ENCODE measurements at regions not wholly inside any gene's neighbourhood (a gene's known extent, or its start where the extent isn't known, plus 50 kb on each side); places are given as distances from the start of the nearest gene placed in this dataset.
"Not testable (repeated sequence)": the region's sequence is repeated elsewhere in the genome, so short reads cannot be mapped to it uniquely, and the experiment has no call there.

- DNase-seq = no peak
These were observed 2043.8 kb downstream of the ARAP2 start for GRCh38 chr4:34200535-34200934.

GRCh38 chr4:34202154-34202553 is 2042.2 kb downstream of the ARAP2 start:
- DNase-seq = no peak

GRCh38 chr4:34220601-34221000 is 2023.7 kb downstream of the ARAP2 start:
- DNase-seq = no peak

- DNase-seq = no peak
These were observed 2022.3 kb downstream of the ARAP2 start for GRCh38 chr4:34221986-34222385.

GRCh38 chr4:34236118-34236517 is 2008.2 kb downstream of the ARAP2 start:
- no peak for DNase-seq

- DNase-seq = no peak
These were observed 1999.0 kb downstream of the ARAP2 start for GRCh38 chr4:34245276-34245675.

GRCh38 chr4:34250562-34250961 is 1993.8 kb downstream of the ARAP2 start:
- DNase-seq = no peak

GRCh38 chr4:34253239-34253638 is 1991.1 kb downstream of the ARAP2 start:
- no peak for DNase-seq

- no peak for DNase-seq
These were observed 1986.1 kb downstream of the ARAP2 start for GRCh38 chr4:34258176-34258575.

- DNase-seq = no peak
These were observed 1982.5 kb downstream of the ARAP2 start for GRCh38 chr4:34261799-34262314.

GRCh38 chr4:34269613-34270012 is 1974.7 kb downstream of the ARAP2 start:
- no peak for DNase-seq

- no peak for DNase-seq
These were observed 1972.6 kb downstream of the ARAP2 start for GRCh38 chr4:34271479-34272355.

- DNase-seq = no peak
These were observed 1965.3 kb downstream of the ARAP2 start for GRCh38 chr4:34279011-34279410.

GRCh38 chr4:34280131-34280530 is 1964.2 kb downstream of the ARAP2 start:
- peak; percentile 31 for DNase-seq

GRCh38 chr4:34281826-34282225 is 1962.5 kb downstream of the ARAP2 start:
- peak; percentile 20 for DNase-seq

- DNase-seq = no peak
These were observed 1954.8 kb downstream of the ARAP2 start for GRCh38 chr4:34289489-34289888.

GRCh38 chr4:34289962-34290361 is 1954.4 kb downstream of the ARAP2 start:
- no peak for DNase-seq

GRCh38 chr4:34293459-34293858 is 1950.9 kb downstream of the ARAP2 start:
- no peak for DNase-seq

GRCh38 chr4:34309383-34309906 is 1934.9 kb downstream of the ARAP2 start:
- no peak for DNase-seq

- no peak for DNase-seq
These were observed 1925.5 kb downstream of the ARAP2 start for GRCh38 chr4:34318773-34319172.

GRCh38 chr4:34323549-34324320 is 1920.6 kb downstream of the ARAP2 start:
- no peak for DNase-seq

GRCh38 chr4:34328939-34329338 is 1915.4 kb downstream of the ARAP2 start:
- DNase-seq = no peak

- not testable (repeated sequence) for DNase-seq
These were observed 1909.2 kb downstream of the ARAP2 start for GRCh38 chr4:34335156-34335555.

GRCh38 chr4:34335556-34335955 is 1908.8 kb downstream of the ARAP2 start:
- not testable (repeated sequence) for DNase-seq

All from right hindlimb (tissue), 1 donor.